GM18502 (cell line): ENCODE measurements at regions not wholly inside any gene's neighbourhood (a gene's known extent, or its start where the extent isn't known, plus 50 kb on each side); places are given as distances from the start of the nearest gene placed in this dataset.

Experiments
- ATAC-seq: cut with Tn5 transposase; IDR thresholded peaks from one replicate; pipeline ENCODE4 v1.9.1; 2021; ENCODE audit warnings: mild to moderate bottlenecking; ENCODE audit not compliant: unreplicated experiment, poor library complexity

DNA sequence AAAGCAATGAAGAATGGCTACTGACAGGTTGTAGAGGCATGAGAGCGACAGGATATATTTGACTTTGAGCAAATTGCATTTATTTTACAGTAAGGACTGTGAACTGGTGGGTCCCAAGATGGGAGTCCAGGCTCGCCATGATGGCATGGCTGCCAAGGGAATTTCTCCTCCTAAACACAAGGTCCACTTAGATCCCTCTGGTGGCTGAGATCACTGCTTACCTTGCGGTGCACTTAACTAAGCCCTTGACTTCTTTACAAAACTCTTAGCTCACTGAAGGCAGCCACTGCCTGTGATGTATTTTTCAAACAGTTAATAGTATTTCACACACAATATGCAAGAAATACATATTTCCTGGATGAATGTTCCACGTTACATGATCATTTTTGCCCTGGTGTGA lies 50.3 kb upstream of the SORBS2 start:
- no peak for ATAC-seq

DNA sequence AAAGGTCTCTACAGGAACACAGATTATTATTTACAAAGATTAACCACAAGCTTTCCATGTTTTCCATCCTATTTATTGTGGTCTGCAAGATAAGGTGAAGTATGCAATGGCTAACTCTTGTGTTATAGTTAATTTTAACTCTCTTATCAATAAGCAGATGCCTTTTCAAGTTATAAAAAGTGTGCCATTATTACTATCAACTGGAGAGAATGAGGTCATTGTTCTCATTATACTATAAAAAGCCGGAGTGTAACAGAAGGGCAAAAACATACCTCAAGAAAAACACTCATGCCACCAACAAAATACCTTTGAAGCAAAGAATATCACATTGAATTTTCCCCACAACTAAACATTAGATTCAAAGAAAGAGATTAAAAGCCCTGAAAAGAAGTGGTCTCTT lies 52.0 kb upstream of the SORBS2 start:
- no peak for ATAC-seq

DNA sequence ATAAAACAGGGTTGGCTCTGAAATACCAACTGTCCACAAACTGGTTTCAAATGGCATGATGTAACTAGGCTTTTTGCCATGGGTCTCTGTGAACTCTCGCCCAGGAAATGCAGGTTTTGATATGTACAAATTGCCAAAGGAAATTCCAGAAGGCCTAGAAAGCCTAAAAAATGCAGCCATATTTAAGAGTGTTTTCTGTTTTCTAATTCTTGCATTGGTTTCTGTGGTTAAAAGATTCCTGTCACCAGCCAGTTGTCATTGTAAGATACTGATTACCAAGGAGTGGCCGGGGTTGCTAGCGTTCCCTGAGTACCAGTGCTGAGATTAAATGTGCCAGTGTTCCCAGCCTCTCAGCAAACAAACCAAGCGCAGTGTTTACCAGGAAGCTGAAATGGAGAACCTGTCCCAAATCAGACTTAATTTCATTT lies 53.9 kb upstream of the SORBS2 start:
- no peak for ATAC-seq

DNA sequence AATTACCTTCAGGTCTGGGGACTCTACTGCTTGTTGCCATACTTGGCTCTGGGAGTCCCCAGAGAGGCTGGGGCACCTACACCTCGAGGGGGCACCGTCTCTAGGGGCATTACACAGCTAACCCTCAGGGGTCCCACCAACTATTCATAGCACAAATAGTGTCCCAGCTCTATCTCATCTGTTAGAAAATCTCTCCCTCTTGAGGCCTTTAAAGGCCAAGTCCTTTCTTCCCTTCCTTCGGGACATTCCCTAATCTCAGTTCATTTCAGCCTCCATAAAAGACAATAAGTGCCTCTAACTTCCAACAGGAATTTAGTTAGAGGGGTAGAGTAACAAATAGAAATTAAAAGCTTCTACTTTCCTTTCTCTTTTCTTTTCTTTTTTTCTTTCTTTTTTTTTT lies 55.8 kb upstream of the SORBS2 start:
- no peak for ATAC-seq

DNA sequence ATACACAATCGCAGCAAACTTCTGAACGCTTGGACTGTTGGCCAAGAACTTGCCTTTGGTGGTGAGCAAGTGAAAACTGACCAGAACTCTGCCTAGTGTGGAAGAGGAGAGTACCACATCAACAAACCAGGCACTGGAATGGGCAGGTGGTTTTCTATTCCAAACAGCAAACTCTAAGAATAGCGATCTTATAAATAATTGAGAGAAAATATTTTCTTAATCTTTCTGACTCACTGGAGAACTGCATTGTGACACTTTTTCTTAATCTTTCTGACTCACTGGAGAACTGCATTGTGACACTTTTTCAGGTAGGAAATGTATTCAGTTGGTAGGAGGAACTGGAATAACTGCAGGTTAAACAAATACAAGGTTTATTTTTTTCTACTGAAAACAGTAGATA lies 57.0 kb upstream of the SORBS2 start:
- ATAC-seq, result no peak

DNA sequence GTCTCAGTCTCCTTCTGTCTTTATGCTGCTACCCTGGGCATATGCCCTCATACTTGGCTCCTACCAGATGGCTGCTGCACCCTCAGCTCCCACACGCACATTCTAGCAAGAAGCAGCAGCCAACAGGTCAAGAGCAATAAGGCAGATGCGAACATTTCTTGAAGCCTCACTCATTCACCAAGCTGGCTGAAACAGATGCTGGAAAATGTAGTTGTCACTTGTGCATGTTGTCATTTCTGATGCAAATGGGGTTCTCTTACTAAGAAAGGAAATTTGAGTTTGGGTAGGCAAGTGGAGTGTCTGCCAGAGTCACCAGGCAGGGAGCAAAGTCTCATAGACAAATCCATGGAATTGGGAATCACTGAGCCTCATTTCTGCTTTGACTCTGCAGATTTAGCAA lies 57.4 kb upstream of the SORBS2 start:
- no peak for ATAC-seq

DNA sequence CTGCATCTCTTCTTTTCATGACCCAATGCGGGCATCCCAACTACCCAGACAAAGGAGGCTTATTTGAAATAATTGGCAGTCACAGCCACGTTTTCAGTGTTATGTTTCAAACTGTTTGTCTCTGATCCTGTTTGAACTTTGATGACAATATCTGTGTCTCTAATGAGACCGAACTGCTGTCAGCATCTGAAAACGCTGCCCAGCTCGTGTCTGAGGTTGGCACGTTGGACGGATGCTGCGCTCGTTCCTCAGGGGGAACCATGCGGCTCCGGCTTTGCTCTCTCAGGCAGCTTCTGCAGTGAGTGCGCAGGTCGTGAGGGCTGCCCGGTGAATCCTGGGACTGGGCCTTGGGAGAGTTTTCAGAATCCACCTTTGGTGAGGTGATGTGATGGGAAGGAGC lies 58.4 kb upstream of the SORBS2 start:
- ATAC-seq, result no peak

DNA sequence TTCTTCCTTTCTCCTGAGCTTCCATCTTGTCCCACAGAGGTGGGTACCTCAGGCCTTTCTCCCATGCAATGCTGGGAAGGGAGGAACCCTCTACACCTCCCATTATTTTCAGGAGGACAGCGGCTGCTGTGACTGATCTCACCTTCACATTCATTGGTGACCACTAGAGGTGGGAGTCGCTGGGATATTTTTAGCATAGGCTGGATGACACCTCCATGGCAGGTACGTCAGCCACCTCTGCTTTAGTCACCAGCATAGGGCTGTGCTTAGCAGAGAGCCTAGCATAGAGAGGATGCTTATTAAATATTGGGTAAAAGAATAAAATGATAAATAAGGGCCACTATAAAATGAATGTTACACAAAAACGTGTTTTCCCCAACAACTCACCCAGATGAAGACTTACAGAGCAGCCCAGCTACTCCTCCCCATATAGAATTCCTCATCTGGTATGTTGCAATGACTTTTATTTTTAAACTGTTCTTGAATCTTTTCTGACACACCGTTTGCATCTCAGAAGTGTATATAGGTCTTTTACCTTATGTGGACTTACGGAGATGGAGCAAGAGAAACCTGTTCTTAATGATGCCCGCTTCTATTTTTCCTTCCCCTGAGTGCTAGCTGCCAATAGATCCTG lies 60.9 kb upstream of the SORBS2 start:
- ATAC-seq, result no peak

DNA sequence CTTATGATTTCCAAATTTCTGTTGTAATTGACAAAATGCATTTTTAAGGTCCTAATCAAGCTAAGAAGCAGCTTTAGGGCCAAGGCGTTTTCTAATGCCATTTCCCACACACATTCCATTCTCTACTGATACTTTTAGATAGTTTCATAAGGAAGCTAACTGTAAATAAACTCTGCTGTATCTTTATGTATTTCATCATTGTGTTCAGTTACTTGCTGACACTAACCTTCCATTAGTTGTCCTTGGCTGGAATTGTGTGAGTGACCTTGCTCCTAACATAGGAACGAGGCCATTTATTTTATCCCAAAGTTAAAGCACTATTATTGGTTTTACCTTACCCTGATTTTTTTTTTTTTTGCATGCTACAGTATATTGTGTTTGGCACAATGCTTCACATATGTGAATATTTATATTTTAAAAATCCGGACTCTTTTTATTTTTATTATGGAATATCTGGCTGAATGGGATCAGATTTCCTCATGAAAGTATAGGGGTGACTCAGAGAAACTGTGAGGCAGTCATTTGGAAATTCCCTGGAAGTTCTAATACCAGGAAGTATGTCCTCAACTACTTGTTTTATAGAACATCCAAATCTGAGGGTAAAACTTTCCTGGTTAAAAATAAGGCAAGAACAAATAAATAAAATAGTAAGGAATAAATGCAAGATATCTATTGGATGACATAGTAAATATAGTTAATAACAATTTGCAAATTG lies 62.7 kb upstream of the SORBS2 start:
- ATAC-seq, result no peak

DNA sequence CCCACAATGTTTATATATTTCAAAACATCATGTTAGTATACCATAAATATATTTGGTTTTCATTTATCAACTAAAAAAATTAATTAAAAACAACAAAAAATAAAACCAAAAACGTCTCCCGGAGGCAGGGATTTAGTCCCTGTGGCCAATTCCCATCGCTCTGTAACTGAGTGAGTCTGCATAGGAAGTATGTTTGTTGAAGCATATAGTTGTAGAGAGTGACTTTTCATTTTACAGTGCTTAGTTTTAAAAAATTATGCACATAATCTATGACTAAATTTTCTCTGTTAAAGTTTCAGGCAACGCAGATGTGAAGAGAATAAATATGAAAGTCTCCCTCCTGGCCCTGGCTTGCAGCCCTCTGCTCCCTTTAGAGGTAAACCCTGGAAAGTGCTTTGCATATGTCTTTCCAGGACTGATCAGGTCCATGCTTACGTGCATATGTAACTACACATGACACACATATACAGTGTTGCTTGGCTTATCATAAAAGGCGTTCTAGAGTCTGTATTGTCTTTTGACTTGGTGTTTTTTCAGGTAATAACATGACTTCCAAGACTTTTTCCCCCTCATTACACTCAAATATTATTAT lies 63.4 kb upstream of the SORBS2 start:
- no peak for ATAC-seq

DNA sequence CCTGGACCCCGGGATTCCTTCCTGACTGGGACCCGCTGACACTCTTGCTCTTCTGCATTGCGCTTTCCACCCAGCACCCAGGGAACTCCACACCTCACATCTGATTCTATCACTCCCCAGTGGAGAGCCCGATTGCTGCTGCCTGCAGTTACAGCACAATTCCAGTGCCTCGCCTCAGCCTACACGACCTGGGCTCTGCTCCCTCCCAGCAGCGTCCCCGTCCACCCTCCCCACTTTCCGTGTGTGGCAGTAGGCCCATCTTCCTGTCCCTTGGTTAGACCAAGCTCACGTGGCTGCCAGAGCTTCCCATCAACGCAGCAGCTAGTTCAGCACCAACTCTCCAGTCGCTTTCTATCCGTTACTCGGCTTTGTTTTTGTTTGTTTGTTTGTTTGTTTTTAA lies 66.6 kb upstream of the SORBS2 start:
- no peak for ATAC-seq

DNA sequence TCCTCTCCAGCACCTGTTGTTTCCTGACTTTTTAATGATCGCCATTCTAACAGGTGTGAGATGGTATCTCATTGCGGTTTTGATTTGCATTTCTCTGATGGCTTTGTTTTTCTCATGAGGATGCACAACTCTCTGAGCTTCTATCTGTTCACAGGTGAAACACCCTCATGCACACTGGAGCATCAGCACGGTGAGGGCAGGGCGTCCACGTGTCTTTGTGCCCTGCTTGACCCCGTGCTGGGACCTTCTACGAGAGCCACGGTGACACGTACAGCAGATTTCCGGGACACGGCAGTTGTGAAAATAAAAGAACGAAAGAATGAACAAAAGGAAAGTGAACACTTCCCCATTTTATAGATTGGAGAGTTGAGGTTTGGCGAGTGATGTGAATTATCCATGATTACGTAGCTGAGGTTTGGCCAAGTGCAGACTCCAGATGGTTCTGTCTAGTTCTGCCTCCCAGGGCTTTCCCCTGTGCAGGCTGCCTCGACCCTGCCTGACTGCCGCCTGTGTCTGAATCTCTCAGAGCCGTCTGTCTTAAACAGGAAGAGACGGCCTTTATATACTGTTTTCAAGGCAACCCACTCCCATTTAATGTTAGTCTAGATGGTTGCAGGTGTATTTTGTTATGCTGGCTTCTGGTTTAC lies 67.8 kb upstream of the SORBS2 start:
- ATAC-seq, result no peak

DNA sequence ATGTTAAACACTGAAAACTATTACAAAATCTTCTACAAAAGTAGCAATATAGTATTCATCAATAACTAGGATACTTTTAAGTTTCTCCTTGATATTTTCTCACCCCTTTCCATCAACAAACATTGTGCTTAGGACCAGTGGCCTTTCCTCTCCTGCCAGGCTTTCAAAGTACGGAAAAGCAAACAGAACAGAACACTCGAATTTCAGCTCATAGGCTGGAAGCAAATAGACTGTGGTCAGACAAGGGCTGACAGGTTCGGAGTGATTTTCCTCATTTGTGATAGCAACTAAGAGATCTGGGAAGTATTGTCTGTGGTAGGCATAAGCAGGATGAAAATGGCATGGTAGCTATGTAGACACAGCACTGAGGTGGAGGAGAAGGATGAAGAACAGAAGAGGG lies 68.6 kb upstream of the SORBS2 start:
- no peak for ATAC-seq

DNA sequence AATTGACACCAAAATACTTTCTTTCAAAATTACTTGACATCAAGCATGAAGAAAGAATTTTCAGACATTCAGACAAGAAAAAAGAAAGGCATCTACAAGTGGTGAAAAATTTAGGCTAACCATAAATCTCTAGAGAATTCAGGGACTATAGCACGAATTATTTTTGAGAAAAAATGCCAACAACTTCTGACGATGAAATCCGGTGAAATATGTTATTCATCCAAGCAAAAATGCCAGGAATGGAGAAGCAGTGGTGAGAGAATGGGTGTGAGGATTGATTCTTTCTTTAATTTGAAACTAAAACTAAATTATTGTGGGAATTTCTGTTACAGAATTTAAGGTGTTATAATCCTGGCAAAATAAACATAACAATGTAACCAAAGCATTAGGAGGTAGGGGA lies 69.4 kb upstream of the SORBS2 start:
- ATAC-seq, result no peak

DNA sequence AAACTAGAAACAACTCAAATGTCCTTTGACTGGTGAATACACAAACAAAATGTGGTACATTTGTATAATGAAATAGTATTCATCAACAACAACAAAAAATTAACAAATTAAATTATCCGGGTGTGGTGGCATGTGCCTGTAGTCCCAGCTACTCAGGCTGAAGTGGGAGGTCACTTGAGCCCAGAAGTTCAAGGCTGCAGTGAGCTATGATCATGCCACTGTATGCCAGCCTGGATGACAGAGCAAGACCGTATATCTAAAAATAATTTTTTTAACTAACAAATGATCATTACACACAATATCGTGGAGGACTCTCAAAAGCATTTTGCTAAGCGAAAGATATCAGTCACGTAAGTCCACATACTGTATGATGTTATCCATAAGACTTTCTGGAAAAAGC lies 71.6 kb upstream of the SORBS2 start:
- no peak for ATAC-seq

DNA sequence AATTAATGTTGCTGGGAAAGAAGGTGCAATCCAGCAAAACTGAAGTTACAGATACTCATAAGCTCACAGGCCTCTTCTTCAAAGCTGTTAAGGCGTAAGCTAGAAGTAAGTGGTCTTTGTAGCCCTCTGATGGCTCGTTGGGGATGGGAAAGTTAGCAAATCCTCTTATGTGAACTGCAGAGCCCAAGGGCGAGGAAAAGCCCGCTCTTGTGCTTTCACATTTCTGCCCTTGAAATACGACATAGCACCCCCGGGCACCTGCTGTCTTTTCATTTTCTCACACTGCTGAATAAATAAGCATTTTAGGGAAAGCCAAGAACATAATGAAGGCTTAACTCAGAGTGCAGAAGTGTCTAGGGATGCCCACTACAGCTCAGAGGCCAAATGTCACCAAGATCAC lies 73.1 kb upstream of the SORBS2 start:
- no peak for ATAC-seq

DNA sequence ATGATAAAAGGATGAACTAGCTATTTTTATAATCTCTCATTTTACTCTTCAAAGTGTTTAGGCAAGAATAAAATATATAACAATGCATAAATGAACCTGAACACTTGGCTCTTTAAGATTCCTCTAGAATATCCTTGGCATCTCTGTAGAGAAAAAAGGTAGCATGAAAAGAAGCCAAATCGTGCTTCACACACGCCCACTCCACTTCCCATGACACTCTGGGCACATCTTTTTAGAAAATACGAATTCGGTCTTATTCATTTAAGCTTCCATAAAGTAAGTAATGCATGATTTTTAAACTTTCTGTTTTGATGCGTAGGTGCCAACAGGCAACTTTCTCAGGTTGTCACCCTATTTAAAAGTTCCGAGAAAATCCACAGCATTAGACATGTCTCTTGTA lies 73.6 kb upstream of the SORBS2 start:
- no peak for ATAC-seq

DNA sequence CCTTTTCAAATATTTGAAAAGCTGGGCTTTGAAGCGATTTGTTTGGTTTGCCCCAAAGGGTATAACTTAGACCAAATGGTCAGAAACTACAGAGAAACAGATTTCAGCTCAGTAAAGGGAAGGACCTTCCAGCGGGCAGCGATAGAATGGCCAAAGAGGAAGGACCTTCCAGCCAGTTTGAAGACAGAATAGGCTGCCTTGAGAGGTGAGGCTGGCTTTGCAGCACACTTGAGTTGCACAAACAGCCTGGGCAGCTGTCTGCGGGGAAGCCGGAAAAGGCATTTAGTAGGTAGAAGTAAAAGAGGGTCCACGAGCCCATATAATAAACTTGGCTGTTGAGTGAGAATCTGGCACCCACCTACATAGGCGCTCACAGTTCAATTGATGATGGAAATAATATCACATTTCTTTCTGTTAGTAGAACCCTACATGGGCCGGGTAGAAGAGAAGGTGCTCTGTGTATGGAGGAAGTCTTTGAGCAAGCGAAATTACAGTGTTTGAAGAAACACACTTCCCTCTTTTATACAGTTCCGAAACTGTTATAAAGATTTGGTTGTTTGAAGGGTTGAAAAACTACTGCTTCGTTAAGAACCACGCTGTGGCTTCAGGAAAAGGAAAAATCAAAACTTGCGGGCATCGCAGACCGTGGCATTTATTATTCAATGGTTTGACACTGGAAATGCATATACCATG lies 75.0 kb upstream of the SORBS2 start:
- ATAC-seq, result no peak

DNA sequence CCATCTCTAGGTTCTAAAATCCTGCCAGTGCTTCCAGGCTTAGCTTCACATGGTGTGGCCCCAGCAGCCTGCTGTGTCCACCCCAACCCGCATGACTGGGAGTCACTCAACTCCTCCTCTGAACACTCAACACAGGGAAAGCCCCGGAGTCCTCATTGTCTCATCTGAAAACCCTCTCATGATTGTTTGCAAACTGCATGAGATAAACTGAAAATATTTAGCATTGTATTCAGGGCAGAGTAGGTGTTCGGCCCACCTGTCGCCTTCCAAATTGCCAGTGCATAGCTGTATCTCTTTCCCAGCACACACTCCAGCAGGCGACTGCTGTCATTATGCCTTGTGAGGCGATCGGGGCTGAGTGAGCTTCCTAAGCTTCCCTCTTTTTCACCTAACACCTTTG lies 76.7 kb upstream of the SORBS2 start:
- ATAC-seq, result no peak

DNA sequence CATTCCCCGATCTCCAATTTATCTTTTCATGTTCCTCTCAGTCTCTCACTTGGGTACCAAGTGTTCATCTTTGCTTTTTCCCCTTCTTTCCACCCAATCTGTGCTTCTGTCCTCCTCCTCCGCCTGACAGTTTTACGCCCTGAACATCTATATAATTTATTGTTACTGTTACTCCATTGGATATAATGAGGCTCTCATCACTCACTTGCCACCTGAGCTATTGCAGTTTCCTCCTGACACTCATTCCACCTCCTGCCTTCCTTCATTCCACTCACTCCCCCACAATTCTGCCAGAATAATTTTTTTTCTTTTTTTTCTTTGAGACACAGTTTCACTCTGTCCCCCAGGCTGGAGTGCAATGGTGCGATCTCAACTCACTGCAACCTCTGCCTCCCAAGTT lies 77.6 kb upstream of the SORBS2 start:
- no peak for ATAC-seq

DNA sequence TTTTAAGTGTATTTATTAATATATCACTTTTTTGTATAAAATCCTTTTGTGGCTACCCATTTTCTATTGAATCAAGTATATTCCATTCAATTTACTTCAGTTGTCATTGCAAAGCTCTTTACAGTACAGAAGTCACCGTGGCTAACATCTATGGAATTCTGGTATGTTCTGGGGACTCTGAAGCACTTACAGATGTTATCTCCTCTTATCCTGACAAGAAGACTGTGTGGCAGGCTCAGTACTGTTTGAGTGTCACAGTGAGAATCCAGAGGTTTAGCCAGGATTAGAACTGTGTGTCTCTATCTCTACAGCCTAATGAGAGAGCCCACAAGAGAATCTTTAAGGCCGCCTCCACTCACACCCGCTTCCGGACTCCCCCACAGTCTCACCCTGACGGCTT lies 78.2 kb upstream of the SORBS2 start:
- ATAC-seq, result no peak
